CD4-positive, alpha-beta T cell treated with Interleukin-15 for 4 hours (primary cell): ENCODE measurements at regions not wholly inside any gene's neighbourhood (a gene's known extent, or its start where the extent isn't known, plus 50 kb on each side); places are given as distances from the start of the nearest gene placed in this dataset.

Experiments used
- DNase-seq: peaks from one replicate; pipeline ENCODE4 v3.0.0-alpha.2; 2020; ENCODE audit warnings: low spot score

DNA sequence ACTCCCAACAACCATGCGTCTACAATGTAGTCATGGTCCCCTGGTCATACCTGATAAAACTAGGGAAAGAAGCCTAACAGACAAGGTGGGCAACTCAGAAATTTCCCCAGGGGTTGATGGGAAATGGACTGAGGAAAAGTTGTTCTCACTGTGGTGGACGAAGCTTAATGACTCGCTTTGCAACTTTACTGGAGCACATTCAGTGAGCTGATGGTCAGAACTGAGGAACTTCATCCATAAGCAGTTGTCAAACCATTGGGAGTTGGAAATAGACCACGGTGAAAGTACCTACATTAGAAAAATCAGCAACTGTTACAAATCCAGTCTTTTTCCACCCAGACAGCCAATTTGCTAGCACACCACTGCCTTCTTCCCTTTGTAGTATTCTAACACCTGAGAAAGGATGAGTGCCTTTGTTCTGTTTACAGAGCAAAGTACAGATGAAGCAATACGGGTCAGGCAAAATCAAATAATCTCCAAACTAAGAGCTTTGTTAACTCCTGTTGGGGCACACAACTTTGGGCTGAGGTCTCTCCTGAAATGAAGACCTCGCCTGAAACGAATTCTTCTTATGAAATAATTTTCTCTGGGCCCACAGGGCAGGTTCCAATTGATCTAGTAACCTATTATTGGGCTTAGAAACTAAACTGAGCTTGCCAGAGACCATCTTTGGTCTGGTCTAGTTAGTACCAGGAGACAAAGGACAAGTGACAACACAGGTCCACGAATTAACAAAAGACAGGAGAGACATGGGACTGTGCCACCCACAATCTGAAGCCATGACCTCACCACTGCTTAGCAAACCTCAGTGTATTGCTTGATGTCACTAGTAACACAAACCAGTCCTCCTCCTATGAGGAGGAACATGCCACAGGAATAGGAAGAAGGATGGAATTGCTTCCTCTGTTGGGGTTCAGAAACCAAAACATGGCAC lies 58.9 kb upstream of the NFKB1 start:
- no peak for DNase-seq

DNA sequence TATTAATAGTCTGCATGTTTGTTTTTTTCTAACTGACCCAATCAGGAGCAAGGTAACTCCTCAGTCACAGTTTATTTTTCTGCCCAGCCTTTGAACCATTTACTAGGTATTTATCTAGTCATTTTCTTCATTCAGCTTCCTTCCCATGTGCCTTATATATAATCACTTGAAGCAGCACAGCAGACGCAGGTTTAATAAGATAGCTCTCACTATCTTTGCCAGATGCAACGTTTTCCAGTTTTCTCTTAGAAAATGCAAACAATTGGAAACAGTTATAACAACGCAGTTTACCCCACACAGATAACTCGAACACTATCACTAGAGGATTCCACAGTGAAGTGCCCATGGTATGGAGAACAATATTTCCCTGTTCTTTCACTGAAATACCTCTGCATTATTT lies 56.4 kb upstream of the NFKB1 start:
- DNase-seq = no peak

DNA sequence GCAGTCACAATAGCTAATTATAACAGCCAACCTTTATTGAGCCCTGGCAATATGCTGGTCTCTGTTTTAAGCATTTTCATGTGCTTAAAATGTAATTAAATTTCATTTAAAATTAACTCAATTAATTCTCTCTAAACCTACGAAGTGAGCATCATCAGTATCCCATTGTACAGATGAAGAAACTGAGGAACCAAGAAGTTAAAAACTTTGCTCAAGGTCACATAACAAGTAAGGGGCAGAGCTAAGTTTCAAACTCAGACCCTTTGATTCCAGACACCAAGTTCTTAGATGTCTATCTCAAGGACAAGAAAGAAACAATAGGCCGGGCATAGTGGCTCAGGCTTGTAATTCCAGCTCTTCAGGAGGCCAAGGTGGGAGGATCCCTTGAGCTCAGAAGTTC lies 55.9 kb upstream of the NFKB1 start:
- no peak for DNase-seq

DNA sequence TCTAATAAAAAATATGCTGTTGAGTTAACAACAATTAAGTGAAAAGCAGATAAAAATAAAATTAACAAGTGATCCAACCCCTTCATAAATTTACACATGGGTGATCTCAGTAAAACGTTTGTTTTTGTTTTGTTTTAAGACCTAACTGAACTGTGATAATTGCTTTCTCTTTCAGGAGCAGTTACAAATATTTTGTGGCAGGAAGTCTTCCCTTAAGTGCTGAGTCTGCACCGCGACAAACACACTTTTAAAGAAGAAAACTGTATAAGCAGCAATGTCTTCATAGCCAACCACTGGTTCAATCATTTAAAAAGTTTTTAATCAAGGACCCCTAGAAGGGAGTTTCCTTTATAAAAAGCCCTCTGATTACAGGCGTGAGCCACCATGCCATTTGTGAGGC lies 53.7 kb upstream of the NFKB1 start:
- DNase-seq = peak; percentile 21

DNA sequence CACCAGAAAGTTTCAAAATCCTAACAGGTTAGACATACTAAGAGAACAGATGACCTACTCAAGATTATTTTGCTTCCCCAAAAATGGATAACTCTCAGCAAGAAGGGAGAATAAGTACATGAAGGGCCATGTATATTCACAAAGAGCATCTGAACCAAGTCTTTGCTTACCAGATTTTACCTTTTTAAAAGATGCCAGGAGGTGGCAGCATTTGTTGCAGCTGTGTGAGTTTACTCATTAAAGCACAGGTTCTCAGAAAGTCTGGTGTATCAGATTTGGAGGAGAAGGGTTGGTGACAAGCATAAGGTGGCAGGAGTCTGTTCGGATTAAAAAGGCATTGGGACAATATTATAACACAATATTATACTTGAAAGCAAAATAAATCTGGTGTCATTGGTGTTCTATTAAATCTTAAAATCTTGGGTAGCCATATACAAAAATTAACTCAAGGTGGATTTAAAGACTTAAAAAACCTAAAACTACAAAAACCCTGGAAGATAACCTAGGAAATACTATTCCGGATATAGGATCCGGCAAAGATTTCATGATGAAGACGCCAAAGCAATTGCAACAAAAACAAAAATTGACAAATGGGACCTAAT lies 51.3 kb upstream of the NFKB1 start:
- peak; percentile 84 for DNase-seq

DNA sequence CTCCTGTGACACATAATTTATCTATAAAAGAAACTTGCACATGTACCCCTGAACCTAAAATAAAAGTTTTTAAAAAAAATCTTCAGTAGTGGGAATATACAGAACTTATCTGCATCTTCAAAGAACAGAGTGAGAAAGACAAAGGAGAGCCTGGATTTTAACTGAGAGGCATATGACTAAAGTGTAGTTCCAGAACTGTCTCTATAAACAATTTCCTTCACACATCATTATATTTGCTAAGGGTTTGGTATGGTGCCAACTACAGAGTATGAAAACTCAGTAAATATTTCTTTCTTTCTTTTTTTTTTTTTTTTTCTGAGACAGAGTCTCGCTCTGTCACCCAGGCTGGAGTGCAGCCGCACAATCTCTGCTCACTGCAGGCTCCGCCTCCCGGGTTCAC lies 49.9 kb upstream of the NFKB1 start:
- no peak for DNase-seq
